ENCODE measurements at regions not wholly inside any gene's neighbourhood (a gene's known extent, or its start where the extent isn't known, plus 50 kb on each side); places are given as distances from the start of the nearest gene placed in this dataset.

DNA sequence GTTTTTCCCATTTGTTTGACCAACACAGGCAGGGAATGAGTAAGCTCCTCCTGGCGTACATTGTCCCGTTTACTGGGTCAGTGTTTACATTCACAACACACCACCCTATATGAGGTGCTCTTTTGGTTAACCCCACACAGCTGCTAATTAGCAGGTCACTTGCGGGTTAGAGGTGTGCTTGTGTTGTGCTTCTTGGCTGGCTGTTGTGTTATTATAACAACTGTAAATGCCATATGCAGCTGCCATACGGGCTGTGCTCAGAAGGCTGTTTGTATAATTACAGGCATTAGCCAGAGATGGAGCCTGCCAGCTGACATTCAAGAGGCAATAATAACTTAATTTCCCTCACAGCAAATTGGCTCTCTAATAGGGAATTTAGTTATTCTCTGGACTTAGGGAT, 205.1 kb upstream of the ELAC2 start:
- no peak for DNase-seq (ENCODE audit: low read depth)
- TF ChIP-seq, protein P1, sequence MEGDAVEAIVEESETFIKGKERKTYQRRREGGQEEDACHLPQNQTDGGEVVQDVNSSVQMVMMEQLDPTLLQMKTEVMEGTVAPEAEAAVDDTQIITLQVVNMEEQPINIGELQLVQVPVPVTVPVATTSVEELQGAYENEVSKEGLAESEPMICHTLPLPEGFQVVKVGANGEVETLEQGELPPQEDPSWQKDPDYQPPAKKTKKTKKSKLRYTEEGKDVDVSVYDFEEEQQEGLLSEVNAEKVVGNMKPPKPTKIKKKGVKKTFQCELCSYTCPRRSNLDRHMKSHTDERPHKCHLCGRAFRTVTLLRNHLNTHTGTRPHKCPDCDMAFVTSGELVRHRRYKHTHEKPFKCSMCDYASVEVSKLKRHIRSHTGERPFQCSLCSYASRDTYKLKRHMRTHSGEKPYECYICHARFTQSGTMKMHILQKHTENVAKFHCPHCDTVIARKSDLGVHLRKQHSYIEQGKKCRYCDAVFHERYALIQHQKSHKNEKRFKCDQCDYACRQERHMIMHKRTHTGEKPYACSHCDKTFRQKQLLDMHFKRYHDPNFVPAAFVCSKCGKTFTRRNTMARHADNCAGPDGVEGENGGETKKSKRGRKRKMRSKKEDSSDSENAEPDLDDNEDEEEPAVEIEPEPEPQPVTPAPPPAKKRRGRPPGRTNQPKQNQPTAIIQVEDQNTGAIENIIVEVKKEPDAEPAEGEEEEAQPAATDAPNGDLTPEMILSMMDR (IDR thresholded peaks at IDR 0.05; ENCODE audit: low read depth, low read length, missing control alignments): no peak
- H3K4me3 ChIP-seq (ENCODE audit: low read depth, low read length): no peak overlapping the region

DNA sequence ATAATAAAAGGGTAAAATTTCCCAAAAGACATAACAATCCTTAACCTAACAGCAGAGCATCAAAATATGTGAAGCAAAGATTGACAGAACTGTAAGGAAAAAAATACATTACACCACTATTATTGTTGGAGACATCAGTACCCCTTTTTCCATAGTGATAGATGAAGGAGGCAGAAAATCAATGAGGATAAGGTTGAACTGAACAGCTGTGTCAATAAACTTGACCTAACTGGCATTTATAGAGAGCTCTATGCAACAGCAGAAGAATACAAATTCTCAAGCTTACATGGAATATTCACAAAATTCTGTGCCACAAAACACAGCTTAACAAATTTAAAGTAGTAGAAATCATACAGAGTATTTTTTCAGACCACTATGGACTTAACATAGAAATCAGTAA, 195.0 kb upstream of the ELAC2 start:
- no peak for DNase-seq (ENCODE audit: low read depth)
- H3K4me3 ChIP-seq (ENCODE audit: low read depth, low read length): no peak overlapping the region
- TF ChIP-seq, protein P1 (IDR thresholded peaks at IDR 0.05; ENCODE audit: low read depth, low read length, missing control alignments): no peak

DNA sequence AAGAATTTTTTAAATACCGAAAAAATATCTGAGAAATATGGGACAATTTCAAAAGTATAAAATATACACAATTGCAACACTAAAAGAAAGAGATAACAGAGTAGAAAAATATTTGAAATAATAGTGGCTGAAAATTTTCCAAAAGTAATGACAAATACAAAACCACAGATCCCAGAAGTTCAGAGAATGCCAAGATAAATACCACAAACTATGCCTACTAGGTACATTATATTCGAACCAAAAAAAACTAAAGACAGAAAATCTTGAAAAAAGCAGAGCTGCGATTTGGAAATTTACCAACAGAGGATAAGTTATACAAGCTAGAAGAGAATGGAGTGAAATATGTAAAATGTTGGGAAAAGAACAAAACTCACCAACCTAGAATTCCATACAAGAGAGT, 191.3 kb upstream of the ELAC2 start:
- TF ChIP-seq, protein P1 (IDR thresholded peaks at IDR 0.05; ENCODE audit: low read depth, low read length, missing control alignments): no peak
- DNase-seq (ENCODE audit: low read depth): no peak
- no peak overlapping the region for H3K4me3 ChIP-seq (ENCODE audit: low read depth, low read length)

DNA sequence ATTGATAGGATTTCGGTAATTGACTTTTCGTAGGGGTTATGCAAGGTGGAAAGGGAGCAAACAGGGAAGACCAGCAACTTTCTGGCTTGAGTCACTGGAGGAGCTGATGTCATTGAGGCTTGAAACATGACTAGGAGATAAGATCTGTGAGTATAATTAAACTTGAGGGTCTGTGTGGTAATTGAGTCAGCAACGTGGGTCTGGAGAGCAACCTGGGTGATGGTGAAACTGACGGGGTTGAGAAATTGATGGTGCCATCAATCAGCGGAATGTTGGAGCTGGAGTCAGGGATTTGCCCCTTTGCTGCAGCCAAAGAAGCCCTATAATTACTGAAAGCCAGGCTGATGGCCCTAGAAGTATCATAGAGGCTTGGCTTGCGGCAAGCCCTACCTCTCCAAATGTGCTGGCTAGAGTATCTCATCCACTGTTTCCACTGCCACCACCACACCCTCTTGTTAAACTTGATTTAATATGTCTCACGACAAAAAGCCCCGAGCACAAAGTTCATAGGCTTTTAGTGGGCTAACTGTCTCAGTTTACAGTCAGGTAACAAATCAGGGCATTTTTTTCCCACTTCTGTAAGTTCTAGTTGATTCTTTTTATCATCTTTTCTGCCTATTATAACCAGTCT, 186.9 kb upstream of the ELAC2 start:
- H3K4me3 ChIP-seq (ENCODE audit: low read depth, low read length): no peak overlapping the region
- TF ChIP-seq, protein P1 (IDR thresholded peaks at IDR 0.05; ENCODE audit: low read depth, low read length, missing control alignments): no peak
- no peak for DNase-seq (ENCODE audit: low read depth)

DNA sequence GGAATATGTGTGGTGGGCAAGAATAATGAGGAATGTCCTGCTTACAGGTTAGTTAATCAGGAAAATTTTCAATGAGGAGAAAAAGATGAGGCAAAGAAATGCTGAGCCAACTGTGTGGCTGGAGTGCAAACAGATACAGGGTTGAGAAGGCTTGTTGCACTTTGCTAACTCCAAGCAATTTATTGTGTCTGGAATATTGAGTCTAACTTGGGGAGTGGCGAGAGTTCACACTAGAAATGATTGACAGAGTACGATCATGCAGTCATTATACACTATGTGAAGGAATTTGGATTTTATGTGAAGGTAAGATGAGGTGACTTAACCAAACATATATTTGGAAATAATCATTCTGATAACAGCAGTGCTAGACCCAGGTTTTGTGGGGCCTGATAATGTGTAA, 185.0 kb upstream of the ELAC2 start:
- TF ChIP-seq, protein P1 (IDR thresholded peaks at IDR 0.05; ENCODE audit: low read depth, low read length, missing control alignments): no peak
- DNase-seq (ENCODE audit: low read depth): no peak
- no peak overlapping the region for H3K4me3 ChIP-seq (ENCODE audit: low read depth, low read length)

DNA sequence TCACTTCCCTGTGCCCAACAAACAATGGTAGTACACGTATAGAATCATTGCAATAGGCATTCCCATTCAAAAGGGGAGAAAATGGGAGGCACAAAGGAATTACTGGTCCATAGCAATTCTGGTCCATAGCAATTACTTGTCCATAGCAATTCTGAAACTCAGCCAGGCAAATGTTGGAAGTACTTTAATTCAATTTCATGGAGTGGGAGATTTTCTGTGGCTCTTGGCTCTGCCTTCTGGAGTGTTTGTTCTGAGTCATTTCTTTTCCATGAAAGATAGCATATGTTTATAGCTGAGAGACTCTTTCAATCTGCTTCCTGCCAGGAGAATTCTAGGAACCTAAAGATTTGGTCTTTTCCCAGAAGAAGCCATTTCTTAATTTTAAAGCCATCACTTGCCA, 182.8 kb upstream of the ELAC2 start:
- H3K4me3 ChIP-seq (ENCODE audit: low read depth, low read length): no peak overlapping the region
- DNase-seq (ENCODE audit: low read depth): no peak
- TF ChIP-seq, protein P1 (IDR thresholded peaks at IDR 0.05; ENCODE audit: low read depth, low read length, missing control alignments): no peak

DNA sequence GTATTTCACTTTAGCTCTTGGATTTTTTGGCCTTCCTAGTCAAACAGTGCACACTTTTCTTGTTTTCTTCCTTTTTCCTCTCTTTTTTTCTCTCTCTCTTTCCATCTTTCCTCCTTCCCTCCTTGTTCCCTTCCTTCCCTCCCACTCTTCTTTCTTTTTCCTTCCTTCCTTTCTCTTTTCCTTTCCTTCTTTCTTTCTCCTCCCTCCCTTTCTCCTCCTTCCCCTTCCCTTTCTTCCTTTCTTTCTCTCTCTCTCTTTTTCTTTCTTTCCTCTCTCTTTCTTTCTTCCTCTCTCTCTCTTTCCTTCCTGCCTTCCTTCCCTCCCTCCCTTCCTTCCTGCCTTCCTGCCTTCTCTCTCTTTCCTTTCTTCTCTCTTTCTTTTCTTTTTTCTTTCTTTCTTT, 181.6 kb upstream of the ELAC2 start:
- TF ChIP-seq, protein P1 (IDR thresholded peaks at IDR 0.05; ENCODE audit: low read depth, low read length, missing control alignments): no peak
- H3K4me3 ChIP-seq (ENCODE audit: low read depth, low read length): no peak overlapping the region
- DNase-seq (ENCODE audit: low read depth): no peak

Data from GM12864 (cell line).